GM06990 (cell line): ENCODE measurements at regions not wholly inside any gene's neighbourhood (a gene's known extent, or its start where the extent isn't known, plus 50 kb on each side); places are given as distances from the start of the nearest gene placed in this dataset.

Experiments
- DNase-seq: peaks from one replicate; pipeline ENCODE4 v3.0.0-alpha.2; 2011; ENCODE audit not compliant: insufficient read length; ENCODE audit errors: extremely low read depth
- H3K27me3 ChIP-seq: replicated peaks from 2 replicates; pipeline ENCODE4 v1.6.0; 2011; ENCODE audit warnings: low read length; ENCODE audit not compliant: control insufficient read depth, insufficient read depth
- H3K36me3 ChIP-seq: 2 replicates; pipeline ENCODE4 v1.5.1; 2011; ENCODE audit warnings: low read length; ENCODE audit not compliant: control insufficient read depth, insufficient read depth
- H3K4me3 ChIP-seq: replicated peaks from 2 replicates; pipeline ENCODE4 v1.5.1; 2011; ENCODE audit warnings: low read depth, mild to moderate bottlenecking, control low read depth, low read length
- TF ChIP-seq, protein P1 (sequence below): IDR thresholded peaks from 2 replicates; pipeline ENCODE4 v1.5.1; 2011; ENCODE audit warnings: low read length, control low read depth, mild to moderate bottlenecking, inconsistent platforms; ENCODE audit not compliant: insufficient read depth, poor library complexity, severe bottlenecking

DNA sequence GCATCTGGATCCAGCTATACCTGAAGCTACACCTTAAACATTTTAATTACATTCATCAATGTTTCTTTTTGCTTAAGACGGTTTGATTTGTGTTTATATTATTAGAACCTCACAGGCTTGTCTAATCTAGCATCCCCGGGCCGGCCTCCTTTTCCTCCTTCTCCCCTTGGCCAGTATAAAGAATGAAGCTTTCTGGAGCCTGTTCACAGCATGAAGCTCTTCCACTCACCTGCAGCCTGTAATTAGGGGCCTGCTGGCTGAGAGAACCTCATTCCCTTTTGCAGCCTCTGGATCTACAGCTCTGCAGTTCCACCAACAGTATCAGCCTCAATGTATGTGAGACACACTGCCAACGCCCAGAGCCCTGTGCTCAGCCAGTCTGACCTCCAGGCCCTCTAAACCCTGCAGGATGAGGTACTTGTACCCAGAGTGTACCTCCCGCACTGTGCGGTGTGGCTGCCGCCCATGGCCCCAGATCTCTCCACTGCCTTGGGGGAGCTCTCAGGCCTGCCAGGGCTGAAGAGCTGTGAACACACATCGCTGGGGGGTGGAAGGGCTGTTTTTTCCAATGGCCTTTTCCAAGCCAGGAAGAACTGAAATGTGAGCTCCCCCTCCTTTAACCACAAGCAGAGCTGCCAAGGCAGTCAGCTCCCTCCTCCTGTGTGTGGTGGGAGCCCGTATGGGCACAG, 114.7 kb upstream of the ALDH1A3 start:
- no peak for DNase-seq

DNA sequence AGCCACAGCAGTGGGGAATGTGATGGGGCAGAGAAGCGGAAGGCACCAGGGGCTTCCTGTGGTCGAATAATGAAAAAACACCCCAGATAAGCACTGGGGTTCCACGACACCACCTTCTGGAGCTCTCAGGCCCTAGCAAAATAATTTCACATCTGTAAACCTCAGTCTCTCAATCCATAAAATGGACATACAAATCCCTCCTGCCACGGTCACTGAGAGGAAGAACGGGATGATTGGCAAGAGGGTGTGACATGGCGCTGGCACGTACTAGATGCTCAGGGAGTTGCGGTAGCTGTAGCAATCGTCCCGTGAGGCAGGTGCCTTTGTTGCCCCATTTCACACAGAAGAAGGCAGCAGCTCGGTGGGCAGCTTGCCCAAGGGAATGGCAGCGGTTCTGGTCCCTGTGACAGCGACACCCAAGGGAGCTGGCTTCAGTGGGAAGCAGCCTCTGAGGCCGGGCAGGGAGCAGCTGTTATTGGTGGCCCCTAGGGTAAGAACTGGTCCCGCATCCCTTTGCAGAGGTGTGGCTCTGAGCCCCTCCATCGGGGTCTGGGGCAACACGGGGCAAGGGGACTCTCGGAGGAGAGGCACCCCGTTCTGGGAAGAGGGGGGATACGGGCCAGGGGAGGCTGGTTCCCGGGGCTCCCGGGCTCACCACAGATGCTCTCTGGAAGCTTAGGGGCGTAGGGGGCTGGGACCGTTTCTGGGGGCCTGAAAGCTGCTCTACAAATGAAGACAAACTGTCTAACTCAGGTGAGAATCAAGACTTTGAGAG, 114.0 kb upstream of the ALDH1A3 start:
- TF ChIP-seq, protein P1, sequence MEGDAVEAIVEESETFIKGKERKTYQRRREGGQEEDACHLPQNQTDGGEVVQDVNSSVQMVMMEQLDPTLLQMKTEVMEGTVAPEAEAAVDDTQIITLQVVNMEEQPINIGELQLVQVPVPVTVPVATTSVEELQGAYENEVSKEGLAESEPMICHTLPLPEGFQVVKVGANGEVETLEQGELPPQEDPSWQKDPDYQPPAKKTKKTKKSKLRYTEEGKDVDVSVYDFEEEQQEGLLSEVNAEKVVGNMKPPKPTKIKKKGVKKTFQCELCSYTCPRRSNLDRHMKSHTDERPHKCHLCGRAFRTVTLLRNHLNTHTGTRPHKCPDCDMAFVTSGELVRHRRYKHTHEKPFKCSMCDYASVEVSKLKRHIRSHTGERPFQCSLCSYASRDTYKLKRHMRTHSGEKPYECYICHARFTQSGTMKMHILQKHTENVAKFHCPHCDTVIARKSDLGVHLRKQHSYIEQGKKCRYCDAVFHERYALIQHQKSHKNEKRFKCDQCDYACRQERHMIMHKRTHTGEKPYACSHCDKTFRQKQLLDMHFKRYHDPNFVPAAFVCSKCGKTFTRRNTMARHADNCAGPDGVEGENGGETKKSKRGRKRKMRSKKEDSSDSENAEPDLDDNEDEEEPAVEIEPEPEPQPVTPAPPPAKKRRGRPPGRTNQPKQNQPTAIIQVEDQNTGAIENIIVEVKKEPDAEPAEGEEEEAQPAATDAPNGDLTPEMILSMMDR: no peak

More for the DNA sequence above, 114.7 kb upstream of the ALDH1A3 start:
- Histone ChIP-seq H3K4me3 (no peak overlapping the region), H3K36me3 (no peaks in the 10 kb centered on the region), H3K27me3 (no peaks in the 10 kb centered on the region; the same call in 1 of the 2 replicates)
- TF ChIP-seq, protein P1: no peak

GRCh38 chr15:100766243-100767000, 113.2 kb upstream of the ALDH1A3 start:
- no peak for DNase-seq
- Histone ChIP-seq H3K4me3 (no peak overlapping the region), H3K36me3 (no peaks in the 10 kb centered on the region), H3K27me3 (no peaks in the 10 kb centered on the region; the same call in 1 of the 2 replicates)
- TF ChIP-seq, protein P1: no peak

More for the DNA sequence above, 114.0 kb upstream of the ALDH1A3 start:
- H3K4me3 ChIP-seq: no peak overlapping the region
- no peaks in the 10 kb centered on the region; the same call in 1 of the 2 replicates for H3K27me3 ChIP-seq
- no peaks in the 10 kb centered on the region for H3K36me3 ChIP-seq
- DNase-seq: no peak

DNA sequence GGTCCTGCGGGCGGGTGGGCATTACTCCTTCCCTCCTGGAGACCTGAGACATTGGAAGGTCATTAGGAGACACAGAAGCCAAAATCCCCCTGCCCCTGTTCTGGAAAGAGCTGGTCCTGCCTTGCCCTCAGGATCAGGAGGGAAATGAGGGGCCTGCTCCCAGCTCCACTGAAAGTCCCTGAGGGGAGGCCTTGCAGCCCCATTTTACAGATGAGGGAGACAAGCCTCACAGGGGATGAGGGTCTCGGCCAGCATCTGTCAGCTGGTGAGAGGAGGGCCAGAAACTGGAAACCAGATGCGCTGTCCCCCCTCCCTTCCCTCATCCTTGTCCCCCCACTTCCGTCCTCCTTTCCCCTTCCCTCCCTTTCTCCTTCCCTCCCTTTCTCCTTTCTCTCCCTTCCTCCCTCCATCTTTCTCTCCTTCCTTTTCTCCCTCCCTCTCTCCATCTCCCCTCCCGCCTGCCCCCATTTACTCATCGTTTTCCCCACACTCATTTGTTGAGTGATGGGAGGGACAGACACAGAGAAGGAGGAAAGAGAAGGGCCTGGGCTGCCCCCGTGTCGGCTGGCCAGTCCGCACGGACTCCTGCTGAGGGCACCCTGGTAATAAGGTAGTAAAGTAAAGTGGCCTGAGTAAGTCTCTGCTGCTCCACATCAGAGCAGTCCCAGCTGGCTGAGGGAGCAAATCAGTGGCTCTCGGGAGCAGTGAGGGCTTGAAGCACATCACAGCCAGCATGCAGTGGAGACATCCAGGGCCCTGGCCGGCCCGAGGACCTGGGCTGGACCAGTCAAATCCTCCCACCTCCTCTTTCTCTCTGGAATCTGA, 112.4 kb upstream of the ALDH1A3 start:
- no peak overlapping the region for H3K4me3 ChIP-seq
- DNase-seq: no peak
- TF ChIP-seq, protein P1: no peak
- H3K36me3 ChIP-seq: no peaks in the 10 kb centered on the region
- no peaks in the 10 kb centered on the region; the same call in 1 of the 2 replicates for H3K27me3 ChIP-seq

DNA sequence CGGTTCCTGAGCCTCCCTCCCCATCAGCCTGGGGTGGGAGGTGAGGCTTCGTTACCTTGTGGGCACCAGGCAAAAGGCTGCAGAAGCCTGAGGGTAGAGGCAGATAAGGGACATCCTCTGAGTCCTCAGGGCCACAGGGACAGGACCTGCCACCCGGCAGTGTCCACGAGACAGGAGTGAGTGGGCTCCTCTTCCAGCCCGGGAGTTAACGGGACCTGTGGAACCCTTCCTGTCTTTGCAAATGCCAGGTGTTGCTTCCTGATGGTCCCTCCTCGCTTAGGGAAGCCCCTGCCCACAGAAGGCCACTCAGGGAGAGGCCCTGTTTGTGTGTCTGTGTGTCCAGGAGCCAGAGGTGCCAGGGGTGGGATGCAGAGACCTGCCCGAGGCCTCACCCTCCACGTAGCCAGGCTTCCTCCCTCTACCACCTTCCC, 111.1 kb upstream of the ALDH1A3 start:
- Histone ChIP-seq H3K36me3 (no peaks in the 10 kb centered on the region), H3K27me3 (no peaks in the 10 kb centered on the region; the same call in 1 of the 2 replicates), H3K4me3 (no peak overlapping the region)
- DNase-seq: no peak
- TF ChIP-seq, protein P1: no peak
